ENCODE measurements at regions not wholly inside any gene's neighbourhood (a gene's known extent, or its start where the extent isn't known, plus 50 kb on each side); places are given as distances from the start of the nearest gene placed in this dataset.

DNA sequence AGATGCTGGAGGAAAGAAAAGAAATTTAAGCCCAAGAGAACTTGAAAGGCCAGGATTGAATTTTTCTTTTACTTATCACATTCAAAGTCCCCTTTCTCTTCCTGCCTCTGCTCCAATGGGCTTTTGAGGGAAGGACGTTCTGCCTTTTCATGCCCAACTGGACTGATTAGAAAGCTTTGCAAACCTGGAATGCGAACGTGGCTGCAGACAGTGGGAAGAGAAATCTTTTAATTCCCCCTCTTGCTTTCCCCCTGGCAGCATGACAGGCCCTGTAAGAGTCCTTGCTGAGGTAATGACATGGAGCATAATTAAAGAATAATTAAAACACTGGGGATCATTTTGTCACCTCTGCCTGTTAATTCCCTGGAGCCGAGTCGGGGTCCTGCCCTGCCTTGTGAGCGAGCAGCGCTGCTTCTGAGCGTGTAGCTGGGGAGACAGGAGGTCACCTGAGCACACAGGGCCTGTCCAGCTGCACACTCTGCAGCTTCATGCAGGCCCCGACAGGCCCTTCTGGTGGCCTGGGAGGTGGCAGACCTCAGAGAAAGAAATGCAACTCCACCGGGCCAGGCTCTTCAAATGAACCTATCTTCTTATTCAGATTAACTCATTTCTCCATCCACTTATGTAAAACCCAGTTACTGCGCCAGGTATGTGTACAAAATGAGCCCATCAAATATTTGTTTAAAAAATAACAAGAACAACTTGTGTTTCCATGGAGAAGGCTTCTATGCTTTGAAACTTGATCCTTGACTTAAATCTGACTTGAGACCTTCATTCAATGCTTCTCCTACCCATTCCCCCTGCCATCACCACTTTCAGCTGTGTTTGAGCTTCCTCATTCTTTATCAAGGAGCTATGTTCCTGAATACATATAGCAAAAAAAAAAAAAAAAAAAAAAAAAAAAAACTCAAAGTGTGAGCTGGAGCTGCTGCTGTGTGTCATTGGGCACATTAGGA, 628.2 kb upstream of the CFAP20DC start:
- H3K4me3 ChIP-seq (ENCODE audit: low read length in 2 of 2): no peak overlapping the region
- 90% methylated on average over 11 of the region's 11 CpGs for WGBS
- H3K36me3 ChIP-seq (ENCODE audit: control insufficient read depth in 2 of 2, insufficient read depth in 2 of 2, low read length in 1 of 2): no peaks in the 10 kb centered on the region
- H3K27me3 ChIP-seq (ENCODE audit: control insufficient read depth in 2 of 2, insufficient read depth in 1 of 2, low read length in 1 of 2): no peaks in the 10 kb centered on the region
- no peaks in the 10 kb centered on the region for H3K4me1 ChIP-seq (ENCODE audit: control insufficient read depth in 2 of 2, insufficient read depth in 2 of 2, low read length in 2 of 2)
- H3K9me3 ChIP-seq (ENCODE audit: control insufficient read depth in 2 of 2, insufficient read depth in 1 of 2, low read length in 1 of 2): no peaks in the 10 kb centered on the region
- H3K27ac ChIP-seq (ENCODE audit: low read depth in 1 of 2, low read length in 1 of 2): no peak overlapping the region
- DNase-seq (ENCODE audit: low read depth in 6 of 9, low spot score in 9 of 9): no peak

DNA sequence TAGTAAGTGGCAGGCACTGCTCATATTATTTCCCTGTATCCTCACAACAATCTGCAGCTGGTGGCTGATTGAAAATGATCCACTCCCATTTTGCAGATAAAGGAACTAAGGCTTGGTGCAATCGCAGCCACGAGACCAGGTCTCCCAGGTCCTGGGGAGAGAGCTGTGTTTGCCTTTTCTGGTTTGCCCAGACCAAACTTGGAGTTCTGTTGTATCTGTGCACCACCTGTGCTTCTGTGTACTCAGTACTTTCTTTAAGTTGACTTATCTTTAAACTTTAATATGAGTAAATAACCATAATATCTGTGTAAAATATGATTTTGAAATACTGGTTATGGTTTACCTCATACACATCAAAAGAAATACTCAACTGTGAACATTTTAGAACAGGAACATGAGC, 625.7 kb upstream of the CFAP20DC start:
- Histone ChIP-seq H3K27ac (ENCODE audit: low read depth in 1 of 2, low read length in 1 of 2) (no peak overlapping the region), H3K36me3 (ENCODE audit: control insufficient read depth in 2 of 2, insufficient read depth in 2 of 2, low read length in 1 of 2) (no peaks in the 10 kb centered on the region), H3K27me3 (ENCODE audit: control insufficient read depth in 2 of 2, insufficient read depth in 1 of 2, low read length in 1 of 2) (no peaks in the 10 kb centered on the region), H3K4me1 (ENCODE audit: control insufficient read depth in 2 of 2, insufficient read depth in 2 of 2, low read length in 2 of 2) (no peaks in the 10 kb centered on the region), H3K4me3 (ENCODE audit: low read length in 2 of 2) (no peak overlapping the region), H3K9me3 (ENCODE audit: control insufficient read depth in 2 of 2, insufficient read depth in 1 of 2, low read length in 1 of 2) (no peaks in the 10 kb centered on the region)
- DNase-seq (ENCODE audit: low read depth in 6 of 9, low spot score in 9 of 9): no peak
- 96% methylated on average over 2 of the region's 2 CpGs for WGBS

DNA sequence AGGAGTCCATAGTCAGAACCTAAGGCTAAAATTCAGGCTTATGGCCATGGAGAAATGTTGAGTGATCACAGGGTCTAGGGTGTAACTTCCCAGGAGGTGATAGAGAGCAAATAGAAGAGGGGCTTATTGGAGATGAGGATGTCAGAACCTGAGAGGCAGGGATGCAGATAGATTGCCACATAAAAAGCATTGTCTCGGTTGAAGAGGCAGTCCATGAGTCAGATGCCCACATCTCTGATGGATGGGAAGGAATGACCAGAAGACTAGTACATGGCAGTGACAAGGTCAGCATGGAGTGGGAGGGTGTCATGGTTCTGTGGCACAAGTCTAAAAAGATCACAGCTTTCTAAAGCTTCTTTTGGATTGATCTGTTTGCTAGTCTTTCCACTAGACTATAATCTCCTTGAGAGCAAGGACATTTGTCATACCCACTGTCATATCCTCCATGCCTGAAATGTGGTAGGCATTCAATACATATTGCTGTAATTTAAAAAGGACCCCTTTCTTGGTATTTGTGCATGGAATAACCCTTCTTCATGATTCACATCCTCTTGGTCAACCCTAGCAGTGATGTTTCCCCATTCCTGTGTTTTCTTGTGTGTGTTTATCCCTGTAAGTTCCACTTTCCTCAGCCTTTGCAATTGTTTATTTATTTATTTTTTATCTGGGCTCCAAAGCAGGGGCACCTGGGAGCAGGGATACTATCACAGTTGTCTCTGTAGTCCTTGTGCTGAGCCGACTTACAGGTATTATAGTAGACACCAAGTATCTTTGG, 613.4 kb upstream of the CFAP20DC start:
- DNase-seq (ENCODE audit: low read depth in 6 of 9, low spot score in 9 of 9): no peak
- H3K27me3 ChIP-seq (ENCODE audit: control insufficient read depth in 2 of 2, insufficient read depth in 1 of 2, low read length in 1 of 2): no peaks in the 10 kb centered on the region
- WGBS: 97% methylated on average over 2 of the region's 2 CpGs
- H3K27ac ChIP-seq (ENCODE audit: low read depth in 1 of 2, low read length in 1 of 2): no peak overlapping the region
- no peaks in the 10 kb centered on the region for H3K4me1 ChIP-seq (ENCODE audit: control insufficient read depth in 2 of 2, insufficient read depth in 2 of 2, low read length in 2 of 2)
- H3K36me3 ChIP-seq (ENCODE audit: control insufficient read depth in 2 of 2, insufficient read depth in 2 of 2, low read length in 1 of 2): no peaks in the 10 kb centered on the region
- H3K4me3 ChIP-seq (ENCODE audit: low read length in 2 of 2): no peak overlapping the region
- no peaks in the 10 kb centered on the region for H3K9me3 ChIP-seq (ENCODE audit: control insufficient read depth in 2 of 2, insufficient read depth in 1 of 2, low read length in 1 of 2)

DNA sequence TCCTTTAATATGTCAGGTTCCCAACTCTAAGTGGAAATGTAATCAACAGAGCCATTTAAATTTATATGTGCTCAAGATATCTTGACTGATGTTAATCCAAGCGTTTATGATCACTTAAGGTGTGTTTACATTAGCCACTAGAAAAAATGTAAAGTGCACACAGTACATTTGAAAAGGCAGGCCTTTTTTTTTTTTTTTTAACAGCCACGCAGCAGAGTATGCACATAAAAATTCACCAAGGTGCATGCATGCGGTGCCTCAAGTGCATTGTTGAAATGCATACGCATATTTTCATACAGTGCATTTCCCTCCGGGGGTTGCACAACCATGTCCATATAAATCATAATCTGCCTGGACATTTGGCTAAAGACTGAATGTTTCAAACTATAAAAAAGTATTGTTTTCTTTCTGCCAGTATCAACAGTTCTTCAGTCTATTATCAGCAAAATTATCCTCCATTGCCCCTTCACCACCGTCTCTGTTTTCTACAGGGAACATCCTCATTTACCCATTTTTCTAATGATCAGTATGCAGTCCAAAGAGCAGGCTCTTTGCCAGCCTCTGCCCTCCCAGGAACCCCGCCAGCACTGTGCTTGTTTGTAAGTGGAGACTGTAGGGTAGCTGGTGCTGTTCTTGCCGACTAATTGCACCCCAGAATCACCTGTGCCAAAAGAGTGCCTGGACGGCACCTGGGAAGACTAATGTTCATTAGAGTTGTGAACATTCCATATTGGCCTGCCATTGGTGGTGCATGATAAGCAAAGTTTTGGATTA, 611.2 kb upstream of the CFAP20DC start:
- Histone ChIP-seq H3K4me1 (ENCODE audit: control insufficient read depth in 2 of 2, insufficient read depth in 2 of 2, low read length in 2 of 2) (no peaks in the 10 kb centered on the region), H3K9me3 (ENCODE audit: control insufficient read depth in 2 of 2, insufficient read depth in 1 of 2, low read length in 1 of 2) (no peaks in the 10 kb centered on the region), H3K4me3 (ENCODE audit: low read length in 2 of 2) (no peak overlapping the region), H3K27me3 (ENCODE audit: control insufficient read depth in 2 of 2, insufficient read depth in 1 of 2, low read length in 1 of 2) (no peaks in the 10 kb centered on the region), H3K36me3 (ENCODE audit: control insufficient read depth in 2 of 2, insufficient read depth in 2 of 2, low read length in 1 of 2) (no peaks in the 10 kb centered on the region), H3K27ac (ENCODE audit: low read depth in 1 of 2, low read length in 1 of 2) (no peak overlapping the region)
- no peak for DNase-seq (ENCODE audit: low read depth in 6 of 9, low spot score in 9 of 9)
- WGBS: 89% methylated on average over 9 of the region's 9 CpGs

DNA sequence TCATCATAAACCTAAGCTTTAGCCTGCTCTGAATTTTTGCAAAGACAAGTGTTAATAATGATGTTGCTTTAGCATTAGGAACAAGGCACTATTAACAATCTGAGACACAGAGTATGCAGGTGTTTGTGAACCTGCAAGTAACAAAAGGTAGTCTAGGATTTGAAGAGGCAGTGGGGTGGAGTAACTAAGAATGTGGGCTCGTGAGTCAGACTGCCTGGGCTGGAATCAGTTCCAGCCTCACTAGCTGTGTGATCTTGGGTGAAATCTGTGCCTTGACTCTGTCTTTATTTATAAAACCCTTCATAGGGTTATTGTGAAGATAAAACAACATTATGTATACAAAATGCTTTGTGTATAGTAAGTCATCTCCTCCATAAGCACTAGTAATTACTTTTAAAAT, 610.6 kb upstream of the CFAP20DC start:
- no peak for DNase-seq (ENCODE audit: low read depth in 6 of 9, low spot score in 9 of 9)
- 89% methylated on average over 1 of the region's 1 CpG for WGBS
- no peaks in the 10 kb centered on the region for H3K9me3 ChIP-seq (ENCODE audit: control insufficient read depth in 2 of 2, insufficient read depth in 1 of 2, low read length in 1 of 2)
- H3K27me3 ChIP-seq (ENCODE audit: control insufficient read depth in 2 of 2, insufficient read depth in 1 of 2, low read length in 1 of 2): no peaks in the 10 kb centered on the region
- no peak overlapping the region for H3K4me3 ChIP-seq (ENCODE audit: low read length in 2 of 2)
- no peak overlapping the region for H3K27ac ChIP-seq (ENCODE audit: low read depth in 1 of 2, low read length in 1 of 2)
- no peaks in the 10 kb centered on the region for H3K4me1 ChIP-seq (ENCODE audit: control insufficient read depth in 2 of 2, insufficient read depth in 2 of 2, low read length in 2 of 2)
- H3K36me3 ChIP-seq (ENCODE audit: control insufficient read depth in 2 of 2, insufficient read depth in 2 of 2, low read length in 1 of 2): no peaks in the 10 kb centered on the region

DNA sequence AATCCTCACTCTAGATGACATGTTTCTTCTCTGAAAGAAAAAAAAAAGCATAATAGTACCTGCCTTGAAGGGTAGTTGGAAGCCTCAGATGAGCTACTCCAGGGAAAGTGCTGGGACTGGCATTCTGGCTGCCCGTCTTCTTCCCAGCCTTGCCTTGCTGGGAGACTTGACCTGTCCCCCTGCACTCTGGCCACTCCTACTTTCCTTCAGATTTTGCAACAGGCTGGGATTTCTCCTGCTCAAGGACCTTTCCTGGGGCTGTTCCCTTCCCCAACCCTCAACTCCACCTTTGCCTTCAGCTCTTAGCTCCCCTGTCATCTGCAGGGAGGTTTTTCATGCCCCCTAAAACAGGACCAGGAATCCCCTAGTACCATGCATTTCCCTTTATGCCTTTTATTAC, 609.9 kb upstream of the CFAP20DC start:
- H3K27me3 ChIP-seq (ENCODE audit: control insufficient read depth in 2 of 2, insufficient read depth in 1 of 2, low read length in 1 of 2): no peaks in the 10 kb centered on the region
- H3K27ac ChIP-seq (ENCODE audit: low read depth in 1 of 2, low read length in 1 of 2): no peak overlapping the region
- no peaks in the 10 kb centered on the region for H3K36me3 ChIP-seq (ENCODE audit: control insufficient read depth in 2 of 2, insufficient read depth in 2 of 2, low read length in 1 of 2)
- WGBS: 97% methylated on average over 1 of the region's 1 CpG
- H3K4me3 ChIP-seq (ENCODE audit: low read length in 2 of 2): no peak overlapping the region
- DNase-seq (ENCODE audit: low read depth in 6 of 9, low spot score in 9 of 9): no peak
- no peaks in the 10 kb centered on the region for H3K9me3 ChIP-seq (ENCODE audit: control insufficient read depth in 2 of 2, insufficient read depth in 1 of 2, low read length in 1 of 2)
- peaks cover 0 to 3% of the 10 kb centered on the region in 2 donors for H3K4me1 ChIP-seq (ENCODE audit: control insufficient read depth in 2 of 2, insufficient read depth in 2 of 2, low read length in 2 of 2)

DNA sequence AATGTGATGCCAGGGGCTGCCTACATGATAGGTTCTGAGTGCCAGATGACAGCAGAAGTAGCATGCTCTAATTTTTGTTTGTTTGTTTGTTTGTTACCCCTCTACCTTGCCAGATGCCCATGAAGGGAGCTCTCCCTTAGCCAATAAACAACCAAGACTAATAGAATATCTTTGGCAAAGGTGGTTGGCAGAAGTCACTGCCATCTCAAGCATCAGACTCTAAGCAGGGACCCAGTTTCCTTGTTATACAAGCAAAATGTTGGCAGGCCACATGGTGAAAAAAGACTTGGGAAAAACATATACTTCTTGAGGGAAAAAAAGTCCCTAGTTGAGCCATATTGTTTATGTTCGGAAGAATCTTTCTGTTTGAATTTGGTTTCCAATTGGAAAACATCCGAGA, 609.0 kb upstream of the CFAP20DC start:
- WGBS: 100% methylated on average over 2 of the region's 2 CpGs
- Histone ChIP-seq H3K27me3 (ENCODE audit: control insufficient read depth in 2 of 2, insufficient read depth in 1 of 2, low read length in 1 of 2) (no peaks in the 10 kb centered on the region), H3K9me3 (ENCODE audit: control insufficient read depth in 2 of 2, insufficient read depth in 1 of 2, low read length in 1 of 2) (no peaks in the 10 kb centered on the region), H3K4me3 (ENCODE audit: low read length in 2 of 2) (no peak overlapping the region), H3K36me3 (ENCODE audit: control insufficient read depth in 2 of 2, insufficient read depth in 2 of 2, low read length in 1 of 2) (no peaks in the 10 kb centered on the region), H3K4me1 (ENCODE audit: control insufficient read depth in 2 of 2, insufficient read depth in 2 of 2, low read length in 2 of 2) (peaks cover 0 to 3% of the 10 kb centered on the region in 2 donors), H3K27ac (ENCODE audit: low read depth in 1 of 2, low read length in 1 of 2) (no peak overlapping the region)
- DNase-seq (ENCODE audit: low read depth in 6 of 9, low spot score in 9 of 9): no peak

DNA sequence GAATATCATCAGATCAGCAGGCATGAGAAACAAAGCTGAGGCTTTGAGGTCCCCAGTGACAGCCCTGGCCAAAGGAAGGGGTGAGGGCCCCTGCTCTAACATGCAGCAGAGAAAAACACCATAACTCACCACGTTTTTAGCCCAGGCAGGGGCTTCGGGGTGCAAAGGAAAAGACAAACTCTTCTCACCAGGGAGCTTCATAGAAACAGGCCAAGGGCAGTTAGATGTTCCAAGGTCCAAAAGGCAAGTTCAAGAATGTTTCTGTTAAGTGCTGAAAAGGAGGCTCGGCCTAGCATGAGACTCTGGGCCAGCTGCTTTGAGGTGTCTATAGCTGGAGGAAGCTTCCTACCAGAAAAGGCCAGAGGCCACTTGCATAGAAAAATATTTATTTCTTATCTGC, 608.4 kb upstream of the CFAP20DC start:
- no peaks in the 10 kb centered on the region for H3K9me3 ChIP-seq (ENCODE audit: control insufficient read depth in 2 of 2, insufficient read depth in 1 of 2, low read length in 1 of 2)
- no peak overlapping the region for H3K27ac ChIP-seq (ENCODE audit: low read depth in 1 of 2, low read length in 1 of 2)
- DNase-seq (ENCODE audit: low read depth in 6 of 9, low spot score in 9 of 9): no peak
- no peak overlapping the region for H3K4me3 ChIP-seq (ENCODE audit: low read length in 2 of 2)
- peaks cover 0 to 3% of the 10 kb centered on the region in 2 donors for H3K4me1 ChIP-seq (ENCODE audit: control insufficient read depth in 2 of 2, insufficient read depth in 2 of 2, low read length in 2 of 2)
- no peaks in the 10 kb centered on the region for H3K36me3 ChIP-seq (ENCODE audit: control insufficient read depth in 2 of 2, insufficient read depth in 2 of 2, low read length in 1 of 2)
- WGBS: 92% methylated on average over 3 of the region's 3 CpGs
- H3K27me3 ChIP-seq (ENCODE audit: control insufficient read depth in 2 of 2, insufficient read depth in 1 of 2, low read length in 1 of 2): no peaks in the 10 kb centered on the region

Data from thymus (tissue), 11 donors.